ENCODE measurements at regions not wholly inside any gene's neighbourhood (a gene's known extent, or its start where the extent isn't known, plus 50 kb on each side); places are given as distances from the start of the nearest gene placed in this dataset.

DNA sequence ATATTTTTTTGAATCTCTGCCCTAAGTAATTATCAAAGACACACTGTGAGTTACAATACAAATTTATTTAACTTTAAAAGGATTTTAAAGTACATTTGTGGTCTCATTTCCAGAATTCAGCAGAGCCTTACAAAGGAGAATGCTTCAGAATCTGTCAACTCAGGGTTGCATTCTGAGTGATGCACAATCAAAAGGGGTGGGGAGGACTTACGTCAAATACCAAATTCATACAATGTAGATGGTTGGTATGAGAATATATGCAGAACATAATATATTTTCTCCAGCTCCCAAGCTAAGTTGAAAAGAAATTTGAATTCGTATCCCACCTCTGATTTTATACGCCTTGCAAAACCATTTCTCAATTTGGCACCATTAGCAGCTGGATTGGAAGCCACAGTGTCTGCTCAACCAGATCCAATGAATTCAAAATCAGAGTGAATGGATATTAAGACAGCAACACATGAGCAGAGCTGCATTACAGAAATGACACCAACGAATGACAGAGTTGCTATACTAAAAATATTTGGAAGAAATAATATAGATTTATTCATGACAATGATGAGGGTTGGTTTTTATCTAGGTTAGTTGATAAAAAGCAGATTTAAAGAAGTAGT lies 110.4 kb upstream of the CFAP20DC start:
- H4K20me1 ChIP-seq: no peaks in the 10 kb centered on the region
- TF ChIP-seq Cebpa-rat (IDR thresholded peaks at IDR 0.05): no peak
- no peaks in the 10 kb centered on the region for H3K27me3 ChIP-seq
- H3K36me3 ChIP-seq: no peaks in the 10 kb centered on the region
- no peaks in the 10 kb centered on the region for H3K9me3 ChIP-seq
- H3K4me1 ChIP-seq: no peaks in the 10 kb centered on the region
- no peak overlapping the region for H3K4me3 ChIP-seq
- no peak overlapping the region for H3K27ac ChIP-seq
- H3K9ac ChIP-seq: no peak overlapping the region
- no peak overlapping the region for H3K4me2 ChIP-seq

GRCh38 chr3:59153648-59154047 lies 103.8 kb upstream of the CFAP20DC start:
- H3K4me3 ChIP-seq: no peak overlapping the region
- no peaks in the 10 kb centered on the region for H3K36me3 ChIP-seq
- no peak overlapping the region for H3K4me2 ChIP-seq
- H3K9ac ChIP-seq: no peak overlapping the region
- H3K27ac ChIP-seq: no peak overlapping the region
- no peaks in the 10 kb centered on the region for H3K27me3 ChIP-seq
- no peak for TF ChIP-seq Cebpa-rat (IDR thresholded peaks at IDR 0.05)
- H3K9me3 ChIP-seq: peaks cover 15% of the 10 kb centered on the region
- no peaks in the 10 kb centered on the region for H4K20me1 ChIP-seq
- H3K4me1 ChIP-seq: no peaks in the 10 kb centered on the region

DNA sequence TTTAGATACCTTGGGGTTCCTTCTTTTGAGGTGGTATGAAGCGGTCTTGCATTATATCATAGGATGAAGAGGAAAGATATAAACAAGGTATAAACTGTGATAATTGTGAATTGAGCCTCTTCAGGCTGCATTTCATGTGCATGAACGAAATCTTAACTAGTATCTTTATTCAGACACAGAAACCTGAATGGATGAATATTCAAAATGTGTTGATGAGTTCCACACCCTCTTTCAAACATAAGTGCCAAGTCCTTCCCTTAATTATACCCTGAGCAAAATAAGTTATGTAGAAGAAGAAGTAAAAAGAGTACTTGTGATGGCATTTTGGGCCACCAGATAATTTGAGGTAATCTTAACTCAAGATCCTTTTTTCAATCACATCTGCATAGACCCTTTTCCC lies 103.1 kb upstream of the CFAP20DC start:
- no peaks in the 10 kb centered on the region for H3K4me1 ChIP-seq
- H3K27ac ChIP-seq: no peak overlapping the region
- H3K4me3 ChIP-seq: no peak overlapping the region
- no peaks in the 10 kb centered on the region for H3K27me3 ChIP-seq
- TF ChIP-seq Cebpa-rat (IDR thresholded peaks at IDR 0.05): no peak
- H4K20me1 ChIP-seq: no peaks in the 10 kb centered on the region
- H3K4me2 ChIP-seq: no peak overlapping the region
- no peak overlapping the region for H3K9ac ChIP-seq
- no peaks in the 10 kb centered on the region for H3K36me3 ChIP-seq
- peaks cover 20% of the 10 kb centered on the region for H3K9me3 ChIP-seq

DNA sequence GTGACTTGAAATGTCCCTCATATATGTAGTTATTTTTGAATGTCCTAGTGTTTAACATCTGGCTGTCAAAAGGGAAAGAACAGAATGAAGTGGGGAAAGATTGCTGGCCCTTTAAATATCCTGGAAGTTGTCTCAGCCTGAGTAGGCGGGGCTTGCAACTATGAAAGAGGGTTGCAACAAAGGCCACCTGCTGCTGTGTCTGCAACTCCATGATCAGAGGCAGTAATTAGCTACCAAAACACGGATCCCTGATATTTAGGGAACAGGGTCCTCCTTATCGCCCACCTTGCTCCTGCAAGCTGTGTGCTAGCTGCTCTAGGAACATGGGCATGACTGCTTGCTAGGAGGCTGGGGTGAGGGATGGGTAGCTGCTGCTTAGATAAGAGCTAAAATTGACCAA lies 100.2 kb upstream of the CFAP20DC start:
- no peaks in the 10 kb centered on the region for H3K27me3 ChIP-seq
- no peak overlapping the region for H3K4me2 ChIP-seq
- H4K20me1 ChIP-seq: no peaks in the 10 kb centered on the region
- no peak overlapping the region for H3K4me3 ChIP-seq
- TF ChIP-seq Cebpa-rat (IDR thresholded peaks at IDR 0.05): no peak
- no peak overlapping the region for H3K27ac ChIP-seq
- H3K9me3 ChIP-seq: peaks cover 30% of the 10 kb centered on the region
- no peak overlapping the region for H3K9ac ChIP-seq
- no peaks in the 10 kb centered on the region for H3K4me1 ChIP-seq
- no peaks in the 10 kb centered on the region for H3K36me3 ChIP-seq

DNA sequence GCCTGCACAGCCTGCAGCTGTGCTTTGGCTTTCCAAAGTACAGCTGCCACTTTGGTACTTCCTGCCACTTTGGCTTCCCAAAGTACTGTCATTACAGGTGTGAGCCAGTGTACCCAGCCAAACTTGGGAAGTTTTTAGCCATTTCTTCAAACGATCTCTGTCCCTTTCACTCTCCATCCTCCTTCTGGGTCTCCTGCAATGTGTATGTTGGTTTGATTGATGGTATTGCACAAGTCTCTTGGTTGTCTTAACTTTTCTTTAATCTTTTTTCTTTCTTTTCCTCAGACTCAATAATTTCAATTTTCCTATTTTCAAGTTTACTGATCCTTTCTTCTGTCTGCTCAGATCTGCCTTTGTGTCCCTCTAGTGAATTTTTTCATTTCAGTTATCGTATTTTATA lies 99.3 kb upstream of the CFAP20DC start:
- Histone ChIP-seq H3K27me3 (no peaks in the 10 kb centered on the region), H3K9me3 (peaks cover 30% of the 10 kb centered on the region), H3K4me3 (no peak overlapping the region), H3K4me2 (no peak overlapping the region), H4K20me1 (no peaks in the 10 kb centered on the region), H3K36me3 (no peaks in the 10 kb centered on the region), H3K9ac (no peak overlapping the region), H3K27ac (no peak overlapping the region), H3K4me1 (no peaks in the 10 kb centered on the region)
- TF ChIP-seq Cebpa-rat (IDR thresholded peaks at IDR 0.05): no peak

GRCh38 chr3:59143447-59143846 lies 93.6 kb upstream of the CFAP20DC start:
- Histone ChIP-seq H3K4me3 (no peak overlapping the region), H3K9ac (no peak overlapping the region), H3K27me3 (no peaks in the 10 kb centered on the region), H3K9me3 (peaks cover 12% of the 10 kb centered on the region), H3K27ac (no peak overlapping the region), H3K4me1 (no peaks in the 10 kb centered on the region), H4K20me1 (no peaks in the 10 kb centered on the region), H3K4me2 (no peak overlapping the region), H3K36me3 (no peaks in the 10 kb centered on the region)
- TF ChIP-seq Cebpa-rat (IDR thresholded peaks at IDR 0.05): no peak

GRCh38 chr3:59142556-59142955 lies 92.7 kb upstream of the CFAP20DC start:
- TF ChIP-seq Cebpa-rat (IDR thresholded peaks at IDR 0.05): no peak
- Histone ChIP-seq H3K27ac (no peak overlapping the region), H3K4me2 (no peak overlapping the region), H3K4me1 (no peaks in the 10 kb centered on the region), H4K20me1 (no peaks in the 10 kb centered on the region), H3K9ac (no peak overlapping the region), H3K4me3 (no peak overlapping the region), H3K27me3 (no peaks in the 10 kb centered on the region), H3K36me3 (no peaks in the 10 kb centered on the region), H3K9me3 (peaks cover 6% of the 10 kb centered on the region)

DNA sequence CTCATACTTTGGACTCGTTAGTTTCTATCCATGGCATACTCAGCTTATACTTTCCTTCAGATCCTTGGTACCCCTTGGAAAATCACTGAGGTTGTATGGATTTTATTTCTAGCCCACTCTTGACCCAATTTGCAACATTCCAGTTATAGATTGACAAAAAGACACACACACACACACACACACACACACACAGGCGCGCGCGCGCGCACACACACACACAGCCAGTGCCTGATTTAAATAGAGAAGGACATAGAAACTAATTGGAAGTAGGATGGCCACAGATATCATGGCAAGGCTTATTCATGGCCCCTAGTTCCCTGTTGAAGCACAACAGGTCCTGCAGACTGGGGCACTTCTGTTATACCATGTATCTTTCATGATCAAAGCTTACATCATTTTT lies 89.1 kb upstream of the CFAP20DC start:
- no peaks in the 10 kb centered on the region for H4K20me1 ChIP-seq
- H3K4me3 ChIP-seq: no peak overlapping the region
- H3K4me2 ChIP-seq: no peak overlapping the region
- H3K9me3 ChIP-seq: no peaks in the 10 kb centered on the region
- no peak overlapping the region for H3K27ac ChIP-seq
- no peaks in the 10 kb centered on the region for H3K36me3 ChIP-seq
- H3K9ac ChIP-seq: no peak overlapping the region
- TF ChIP-seq Cebpa-rat (IDR thresholded peaks at IDR 0.05): no peak
- H3K4me1 ChIP-seq: no peaks in the 10 kb centered on the region
- H3K27me3 ChIP-seq: no peaks in the 10 kb centered on the region

DNA sequence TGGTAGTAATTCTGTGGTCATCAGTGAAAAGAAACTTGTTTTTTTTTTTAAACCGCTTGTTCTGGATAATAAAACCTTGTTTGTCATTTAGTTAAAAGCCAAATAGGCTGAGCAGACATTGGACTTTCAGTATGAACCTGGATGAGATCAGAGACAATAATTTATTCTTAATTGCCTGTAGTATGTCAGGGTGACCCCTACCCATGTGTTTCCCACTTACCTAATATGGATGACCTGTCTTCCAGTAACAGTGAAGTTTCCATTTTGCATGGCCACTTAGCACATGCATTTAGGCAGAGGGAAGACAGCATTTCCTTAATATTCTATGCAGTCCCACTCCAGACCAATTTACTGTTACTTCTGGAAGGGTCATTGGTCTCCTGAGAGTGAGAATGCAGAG lies 87.6 kb upstream of the CFAP20DC start:
- H3K27me3 ChIP-seq: no peaks in the 10 kb centered on the region
- H4K20me1 ChIP-seq: no peaks in the 10 kb centered on the region
- no peaks in the 10 kb centered on the region for H3K4me1 ChIP-seq
- H3K9me3 ChIP-seq: no peaks in the 10 kb centered on the region
- no peak overlapping the region for H3K9ac ChIP-seq
- no peak overlapping the region for H3K27ac ChIP-seq
- no peak overlapping the region for H3K4me2 ChIP-seq
- H3K4me3 ChIP-seq: no peak overlapping the region
- no peaks in the 10 kb centered on the region for H3K36me3 ChIP-seq
- TF ChIP-seq Cebpa-rat (IDR thresholded peaks at IDR 0.05): no peak

DNA sequence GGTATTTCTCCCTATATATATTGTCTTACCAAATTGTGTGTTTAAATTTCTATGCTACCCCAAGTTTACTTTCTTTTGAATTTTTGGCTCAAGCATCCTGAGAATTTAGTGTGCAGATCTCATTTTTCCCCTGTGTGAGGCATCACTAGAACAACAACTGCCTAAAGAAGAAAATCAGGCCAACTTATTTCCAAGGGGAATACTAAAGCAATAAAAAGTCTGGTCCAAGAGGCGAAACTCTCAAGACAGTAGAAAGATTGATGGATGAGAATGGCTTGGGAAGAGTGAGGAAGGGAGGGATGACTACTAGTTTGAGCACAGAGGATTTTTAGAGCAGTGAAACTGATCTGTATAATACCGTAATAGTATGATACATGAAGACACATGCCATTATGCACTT lies 86.3 kb upstream of the CFAP20DC start:
- Histone ChIP-seq H3K27me3 (no peaks in the 10 kb centered on the region), H4K20me1 (no peaks in the 10 kb centered on the region), H3K9ac (no peak overlapping the region), H3K36me3 (no peaks in the 10 kb centered on the region), H3K27ac (no peak overlapping the region), H3K9me3 (no peaks in the 10 kb centered on the region), H3K4me2 (no peak overlapping the region), H3K4me1 (no peaks in the 10 kb centered on the region), H3K4me3 (no peak overlapping the region)
- TF ChIP-seq Cebpa-rat (IDR thresholded peaks at IDR 0.05): no peak

DNA sequence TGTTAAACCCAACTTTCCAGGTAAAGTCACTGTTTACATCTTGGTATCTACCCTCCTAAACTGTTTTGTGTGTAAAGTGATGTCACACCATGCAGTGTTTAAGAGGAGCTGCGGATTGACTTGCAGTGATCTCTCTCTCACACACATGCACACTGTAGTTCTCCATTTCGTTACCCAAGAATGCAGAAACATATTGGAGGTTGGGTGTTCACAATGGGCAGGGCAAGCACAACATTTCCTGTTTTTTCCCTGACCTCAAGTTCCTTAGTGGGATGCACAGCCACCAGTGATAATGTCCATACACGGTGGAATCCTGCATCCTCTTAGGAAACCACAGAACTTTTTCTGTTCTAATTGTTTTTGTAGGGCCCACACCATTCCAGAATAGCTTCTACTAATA lies 85.3 kb upstream of the CFAP20DC start:
- no peaks in the 10 kb centered on the region for H3K36me3 ChIP-seq
- H3K27me3 ChIP-seq: no peaks in the 10 kb centered on the region
- no peaks in the 10 kb centered on the region for H3K4me1 ChIP-seq
- no peaks in the 10 kb centered on the region for H3K9me3 ChIP-seq
- no peak overlapping the region for H3K4me3 ChIP-seq
- no peak overlapping the region for H3K27ac ChIP-seq
- H3K9ac ChIP-seq: no peak overlapping the region
- TF ChIP-seq Cebpa-rat (IDR thresholded peaks at IDR 0.05): no peak
- no peak overlapping the region for H3K4me2 ChIP-seq
- H4K20me1 ChIP-seq: no peaks in the 10 kb centered on the region
